Kasumi-1 (cell line): ENCODE measurements at regions not wholly inside any gene's neighbourhood (a gene's known extent, or its start where the extent isn't known, plus 50 kb on each side); places are given as distances from the start of the nearest gene placed in this dataset.

Experiments
- DNase-seq, 2 experiments: peaks; one replicate each; lab custom pipeline; 2025; lab: John Stamatoyannopoulos, UW

DNA sequence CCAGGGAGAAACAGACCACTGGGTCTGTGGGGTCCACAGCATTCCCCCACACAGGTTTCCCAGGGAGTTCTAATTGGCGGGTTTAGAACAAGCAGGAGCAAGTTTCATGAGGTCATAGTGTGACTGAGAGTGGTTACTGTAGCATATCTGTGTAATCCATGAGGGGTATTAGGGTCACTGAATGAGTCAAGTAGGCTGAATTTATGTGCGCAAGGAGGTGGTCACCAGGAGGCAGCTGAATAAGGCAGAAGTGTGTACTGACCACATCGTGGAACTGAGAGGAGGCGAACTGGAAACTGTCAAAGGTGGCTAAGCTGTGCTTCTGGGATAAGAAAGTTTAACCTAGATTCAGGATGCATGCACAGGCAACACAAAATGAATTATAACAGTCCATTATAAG lies 876.0 kb downstream of the METTL15 start:
- no peak for DNase-seq

GRCh38 chr11:28983780-28984179 lies 875.6 kb downstream of the METTL15 start:
- no peak for DNase-seq

GRCh38 chr11:28981381-28981780 lies 873.2 kb downstream of the METTL15 start:
- DNase-seq = no peak

GRCh38 chr11:28976801-28977145 lies 868.6 kb downstream of the METTL15 start:
- DNase-seq = no peak

DNA sequence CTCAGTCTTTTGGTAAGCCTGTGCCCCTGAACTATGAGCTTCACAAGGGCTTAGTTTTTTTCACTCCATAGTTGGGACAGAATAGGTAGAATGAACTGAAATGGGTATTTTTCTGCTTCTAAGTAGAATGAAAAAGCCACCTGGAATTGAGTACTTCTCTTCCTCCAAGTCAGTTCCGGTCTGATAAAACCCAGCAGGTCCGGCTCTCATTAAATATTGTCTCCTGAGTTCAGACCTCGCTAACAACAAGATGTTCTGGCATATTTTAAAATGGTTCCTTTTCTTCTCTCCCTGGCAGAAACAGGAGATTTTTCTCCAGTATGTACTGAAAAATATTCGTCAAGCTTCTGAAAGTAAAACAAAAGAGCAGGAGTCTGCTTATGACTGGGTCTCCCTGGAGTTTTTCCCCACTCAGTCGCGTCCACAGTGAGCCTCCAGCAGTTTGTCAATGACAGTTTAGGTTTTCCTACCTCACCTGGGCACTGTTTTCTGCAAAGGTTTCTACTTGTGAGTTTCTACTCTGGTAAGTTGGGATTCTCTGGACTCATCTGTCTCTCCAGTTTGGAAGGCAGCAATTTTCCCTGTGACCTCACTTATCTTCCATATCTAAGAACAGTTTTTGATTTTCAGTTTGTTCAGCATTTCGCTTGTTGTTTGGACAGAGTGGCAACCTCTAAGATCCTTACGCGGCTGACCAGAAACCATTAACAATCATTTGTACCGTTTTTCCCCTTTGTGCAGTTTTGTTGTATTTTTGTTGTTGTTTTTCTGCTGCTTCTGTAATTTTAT lies 868.0 kb downstream of the METTL15 start:
- no peak for DNase-seq

GRCh38 chr11:28969832-28970231 lies 861.6 kb downstream of the METTL15 start:
- DNase-seq = no peak

- DNase-seq = no peak
These were observed 858.8 kb downstream of the METTL15 start for GRCh38 chr11:28966951-28967350.

- DNase-seq = no peak
These were observed 857.6 kb downstream of the METTL15 start for GRCh38 chr11:28965819-28966218.

- DNase-seq = no peak
These were observed 856.6 kb downstream of the METTL15 start for GRCh38 chr11:28964811-28965210.

DNA sequence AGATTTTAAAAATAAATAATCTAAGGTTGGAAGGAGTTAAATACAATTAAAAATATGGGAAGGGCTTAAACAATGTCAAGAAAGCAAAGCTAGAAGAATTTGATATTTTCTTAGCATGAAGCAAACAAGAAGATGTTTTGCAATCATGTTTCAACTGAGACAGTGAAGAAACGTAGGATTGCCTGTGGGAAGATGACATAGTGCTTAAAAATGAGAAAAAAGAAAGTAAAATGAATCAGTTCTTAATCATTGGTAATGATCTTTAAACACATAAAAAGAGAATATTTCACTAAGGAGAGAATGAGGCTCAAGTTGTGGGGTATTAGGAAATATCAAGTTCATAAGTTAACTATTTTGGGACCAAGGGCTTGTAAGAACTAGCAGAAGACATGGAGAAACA lies 855.0 kb downstream of the METTL15 start:
- DNase-seq = no peak

- DNase-seq = no peak
These were observed 854.3 kb downstream of the METTL15 start for GRCh38 chr11:28962502-28962901.

DNA sequence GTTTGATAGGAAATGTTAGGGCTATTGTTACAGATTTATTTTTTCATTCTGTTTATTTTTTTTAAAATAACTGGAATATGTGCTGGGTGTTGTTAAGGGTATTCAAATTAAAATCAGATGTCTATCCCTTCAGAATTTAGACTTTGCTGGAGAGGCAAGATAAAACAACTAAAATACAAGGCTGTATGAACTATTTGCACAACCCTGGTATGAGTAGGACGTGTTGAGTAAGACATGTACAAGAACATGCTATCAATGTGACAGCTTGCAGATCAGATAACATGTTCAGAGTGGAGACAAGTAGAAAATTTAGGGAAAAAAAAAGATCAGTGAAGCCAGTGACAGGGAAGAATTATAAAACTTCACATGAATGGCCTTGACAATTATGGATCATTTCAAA lies 853.5 kb downstream of the METTL15 start:
- DNase-seq = no peak

- no peak for DNase-seq
These were observed 848.3 kb downstream of the METTL15 start for GRCh38 chr11:28956446-28956845.

DNA sequence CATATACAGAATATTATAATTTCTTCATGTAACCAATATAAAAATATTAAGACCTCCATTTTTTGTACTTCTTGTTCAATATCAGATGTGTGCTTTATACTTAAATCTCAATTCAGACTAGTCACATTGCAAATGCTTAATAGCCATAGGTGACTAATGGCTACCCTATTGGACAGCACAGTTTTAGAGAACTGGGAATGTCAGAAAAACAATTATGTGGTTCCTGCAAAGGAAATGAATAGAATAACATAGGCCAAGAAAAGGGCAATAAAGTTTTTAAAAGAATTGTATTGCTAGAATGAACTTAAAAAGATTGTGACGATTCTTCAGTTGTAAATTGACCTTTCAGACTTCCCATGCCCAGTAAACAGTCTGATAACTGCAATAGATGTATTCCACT lies 843.0 kb downstream of the METTL15 start:
- DNase-seq = no peak

DNA sequence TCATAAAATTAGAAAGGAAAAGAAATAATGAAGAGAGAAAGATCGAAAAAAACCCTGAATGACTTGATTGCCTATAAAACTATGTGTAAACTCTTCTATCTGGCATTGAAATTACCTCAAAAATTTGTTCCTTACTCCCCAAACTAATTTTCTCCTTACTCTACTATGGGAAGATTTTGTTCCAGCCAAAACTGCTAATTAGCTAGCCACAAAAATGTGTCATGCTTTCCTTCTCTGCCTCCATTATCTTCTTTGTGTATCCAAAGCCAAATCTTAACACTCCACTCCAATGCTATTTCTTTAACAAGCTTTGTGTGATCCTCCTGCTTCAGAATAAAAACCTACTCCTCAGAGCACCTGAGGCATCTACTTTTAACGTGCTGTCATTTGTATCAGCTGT lies 831.2 kb downstream of the METTL15 start:
- no peak for DNase-seq

DNA sequence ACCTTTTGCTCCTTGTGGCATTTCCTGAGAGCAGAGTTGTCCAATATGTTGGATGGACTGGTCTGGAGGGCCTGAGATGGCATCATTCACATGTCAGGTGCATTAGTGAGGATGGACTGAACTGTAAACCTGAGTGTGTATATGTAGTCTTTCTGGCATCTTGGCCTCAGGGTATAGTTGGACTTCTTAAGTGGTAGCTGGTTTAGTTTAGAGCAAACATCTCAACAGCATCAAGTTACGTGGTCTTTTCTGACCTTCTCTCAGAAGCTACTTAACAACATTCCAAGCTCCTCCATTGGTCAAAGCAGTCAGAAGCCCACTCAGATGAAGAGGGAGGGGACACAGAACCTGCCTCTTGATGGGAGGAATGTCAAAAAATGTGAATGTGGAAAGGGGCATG lies 829.9 kb downstream of the METTL15 start:
- no peak for DNase-seq

- DNase-seq = no peak
These were observed 824.8 kb downstream of the METTL15 start for GRCh38 chr11:28932940-28933339.

DNA sequence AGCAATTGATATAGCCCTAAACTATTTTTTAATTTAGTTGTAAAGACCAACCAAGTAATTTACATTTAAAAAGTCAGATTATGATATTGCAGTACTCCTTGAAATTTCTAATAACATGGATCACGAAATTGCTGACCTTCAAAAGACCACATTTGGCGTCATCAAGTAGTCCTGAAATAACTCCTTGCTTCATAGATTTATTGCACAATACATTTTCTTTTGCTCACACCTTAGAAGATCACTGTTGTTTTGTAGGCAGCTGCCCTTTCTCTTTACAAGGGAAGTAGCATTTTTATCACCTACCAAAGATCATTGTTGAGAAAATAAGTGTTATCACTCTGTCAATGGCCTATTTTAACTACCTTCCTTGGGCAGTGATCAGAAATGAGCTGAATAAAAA lies 815.8 kb downstream of the METTL15 start:
- DNase-seq = no peak

GRCh38 chr11:28922386-28922981 lies 814.3 kb downstream of the METTL15 start:
- DNase-seq = no peak

DNA sequence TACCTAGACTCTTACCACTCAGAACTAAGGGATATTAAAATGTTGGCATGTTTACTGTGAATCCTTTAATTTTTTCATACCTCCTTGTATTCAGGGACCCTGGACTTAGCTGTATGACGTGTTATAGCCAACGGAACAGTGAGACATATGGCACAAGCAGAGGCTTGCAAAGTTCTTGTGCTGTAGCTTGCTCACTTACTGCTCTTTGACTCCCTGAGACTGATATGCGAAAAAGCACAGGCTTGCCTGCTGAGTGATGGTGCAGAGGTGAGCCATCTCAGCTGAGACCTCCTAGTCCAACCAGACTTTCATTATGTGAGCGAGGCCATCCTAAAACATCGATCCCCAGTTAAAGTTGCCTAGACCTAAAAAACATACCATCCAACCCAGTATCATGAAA lies 811.0 kb downstream of the METTL15 start:
- no peak for DNase-seq

GRCh38 chr11:28913883-28914282 lies 805.7 kb downstream of the METTL15 start:
- DNase-seq = no peak

DNA sequence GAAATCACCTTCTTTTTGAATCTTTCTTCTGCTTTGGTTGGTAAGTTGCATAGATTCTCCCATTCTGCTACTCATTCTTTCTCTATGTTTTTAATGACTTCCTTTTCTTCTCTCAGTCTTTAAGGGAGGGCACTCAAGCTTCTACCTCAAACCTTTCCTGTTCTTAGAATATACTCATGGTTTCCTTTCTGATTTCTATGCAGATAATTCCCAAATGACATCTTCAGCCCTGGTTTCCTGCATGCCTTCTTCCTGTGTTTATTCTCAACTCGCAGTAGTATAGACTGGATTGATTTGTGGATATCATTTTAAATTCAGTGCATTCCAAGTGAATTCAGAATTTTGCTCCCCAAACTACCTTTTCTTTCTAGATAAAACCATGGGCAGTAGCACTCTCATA lies 803.6 kb downstream of the METTL15 start:
- DNase-seq = no peak

DNA sequence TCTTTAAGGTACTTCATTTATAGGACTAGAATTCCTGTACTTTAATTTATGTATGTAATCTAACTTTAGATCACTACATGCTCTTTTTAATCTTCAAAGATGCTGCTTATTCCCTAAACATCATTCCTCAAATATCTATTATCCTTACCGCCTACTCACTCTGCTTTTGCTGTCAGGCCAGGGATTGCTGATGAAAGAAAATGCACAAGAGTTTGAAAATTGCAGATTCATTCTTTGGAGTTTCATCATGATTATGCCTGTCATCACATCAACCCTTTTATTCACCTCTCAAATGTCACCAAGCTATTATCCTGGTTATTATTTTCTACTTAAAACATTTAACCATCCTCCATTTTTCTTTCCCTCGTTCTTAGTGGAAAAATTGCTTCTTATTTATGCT lies 802.7 kb downstream of the METTL15 start:
- no peak for DNase-seq

DNA sequence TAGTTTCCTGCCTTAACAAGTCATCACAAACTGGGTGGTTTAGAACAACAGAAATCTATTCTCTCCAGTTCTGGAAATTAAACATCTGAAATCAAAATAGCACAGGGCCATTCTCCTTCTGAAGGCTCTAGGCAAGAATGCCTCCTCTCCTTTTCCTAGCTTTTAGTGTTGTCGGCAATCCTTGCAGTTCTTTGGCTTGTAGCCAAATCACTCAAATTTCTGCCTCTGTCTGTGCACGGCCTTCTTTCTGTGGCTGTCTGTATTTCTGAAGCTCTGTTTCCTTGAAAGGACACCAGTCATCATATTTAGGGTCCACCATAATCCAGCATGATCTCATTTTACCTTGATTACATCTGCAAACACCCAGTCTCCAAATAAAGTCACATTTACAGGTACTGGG lies 795.5 kb downstream of the METTL15 start:
- DNase-seq = no peak
